ENCODE measurements at regions not wholly inside any gene's neighbourhood (a gene's known extent, or its start where the extent isn't known, plus 50 kb on each side); places are given as distances from the start of the nearest gene placed in this dataset.
A peak's percentile ranks its signal among the peaks of the same experiment; 100 is the strongest.
"Not testable (repeated sequence)": the region's sequence is repeated elsewhere in the genome, so short reads cannot be mapped to it uniquely, and the experiment has no call there.

DNA sequence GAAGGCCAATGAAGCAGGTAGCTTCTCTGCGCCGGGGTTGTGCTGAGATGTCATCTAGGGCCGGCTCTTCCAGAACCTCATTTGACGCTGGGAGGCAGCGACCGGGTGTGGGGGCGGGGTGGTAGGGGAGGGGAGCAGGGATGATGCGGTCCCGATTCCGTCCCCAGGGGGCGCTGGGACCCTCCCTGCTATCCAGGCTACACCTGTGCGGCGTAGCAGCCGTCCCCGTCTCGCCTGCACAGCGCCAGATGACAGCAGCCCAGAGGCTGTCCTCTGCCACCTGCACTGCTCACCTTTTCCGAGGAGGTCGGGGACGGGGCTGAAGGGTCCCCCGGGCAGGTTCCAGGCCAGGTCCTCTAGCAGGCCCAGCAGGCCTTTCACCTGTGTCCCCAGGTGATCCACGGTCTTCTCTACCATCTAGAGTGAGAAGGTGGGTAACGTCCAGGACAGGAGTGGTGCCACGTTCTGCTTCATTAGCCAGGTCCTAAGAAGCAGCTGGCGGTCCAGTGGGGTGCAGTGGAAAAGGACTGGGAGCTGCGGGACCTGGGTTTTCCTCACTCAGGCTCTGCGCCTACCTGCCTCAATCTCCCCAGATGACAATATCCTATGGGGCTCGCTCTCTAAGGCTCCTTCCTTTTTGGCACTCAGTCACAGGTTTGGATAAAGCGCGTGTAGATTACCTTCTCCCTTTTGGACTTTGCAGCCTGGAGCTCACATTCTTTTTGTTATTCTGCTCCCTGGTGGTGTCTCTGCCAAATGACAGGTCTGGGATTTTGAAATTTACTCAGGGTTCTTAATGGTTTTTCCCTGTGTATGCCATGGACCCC, 56.0 kb upstream of the RAB6C start:
- TF ChIP-seq, protein P1, sequence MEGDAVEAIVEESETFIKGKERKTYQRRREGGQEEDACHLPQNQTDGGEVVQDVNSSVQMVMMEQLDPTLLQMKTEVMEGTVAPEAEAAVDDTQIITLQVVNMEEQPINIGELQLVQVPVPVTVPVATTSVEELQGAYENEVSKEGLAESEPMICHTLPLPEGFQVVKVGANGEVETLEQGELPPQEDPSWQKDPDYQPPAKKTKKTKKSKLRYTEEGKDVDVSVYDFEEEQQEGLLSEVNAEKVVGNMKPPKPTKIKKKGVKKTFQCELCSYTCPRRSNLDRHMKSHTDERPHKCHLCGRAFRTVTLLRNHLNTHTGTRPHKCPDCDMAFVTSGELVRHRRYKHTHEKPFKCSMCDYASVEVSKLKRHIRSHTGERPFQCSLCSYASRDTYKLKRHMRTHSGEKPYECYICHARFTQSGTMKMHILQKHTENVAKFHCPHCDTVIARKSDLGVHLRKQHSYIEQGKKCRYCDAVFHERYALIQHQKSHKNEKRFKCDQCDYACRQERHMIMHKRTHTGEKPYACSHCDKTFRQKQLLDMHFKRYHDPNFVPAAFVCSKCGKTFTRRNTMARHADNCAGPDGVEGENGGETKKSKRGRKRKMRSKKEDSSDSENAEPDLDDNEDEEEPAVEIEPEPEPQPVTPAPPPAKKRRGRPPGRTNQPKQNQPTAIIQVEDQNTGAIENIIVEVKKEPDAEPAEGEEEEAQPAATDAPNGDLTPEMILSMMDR (IDR thresholded peaks at IDR 0.05) = peak in 2 of 4 experiments; percentile 38 to 63
- TF ChIP-seq EP300 (IDR thresholded peaks at IDR 0.05) = no peak
- Histone ChIP-seq H3K9me3 (peaks cover 0 to 19% (median 0%) of the 10 kb centered on the region in 3 donors), H3K27me3 (peaks cover 44% of the 10 kb centered on the region), H3K4me3 (no peak overlapping the region), H3K4me1 (peaks cover 0 to 14% (median 0%) of the 10 kb centered on the region in 3 donors), H3K27ac (no peak overlapping the region), H3K36me3 (no peaks in the 10 kb centered on the region)
- ATAC-seq = no peak
- 9 to 10% methylated on average over 12 to 13 of the region's 30 CpGs for WGBS, 2 donors (ENCODE audit: low coverage in 1 of 2)

DNA sequence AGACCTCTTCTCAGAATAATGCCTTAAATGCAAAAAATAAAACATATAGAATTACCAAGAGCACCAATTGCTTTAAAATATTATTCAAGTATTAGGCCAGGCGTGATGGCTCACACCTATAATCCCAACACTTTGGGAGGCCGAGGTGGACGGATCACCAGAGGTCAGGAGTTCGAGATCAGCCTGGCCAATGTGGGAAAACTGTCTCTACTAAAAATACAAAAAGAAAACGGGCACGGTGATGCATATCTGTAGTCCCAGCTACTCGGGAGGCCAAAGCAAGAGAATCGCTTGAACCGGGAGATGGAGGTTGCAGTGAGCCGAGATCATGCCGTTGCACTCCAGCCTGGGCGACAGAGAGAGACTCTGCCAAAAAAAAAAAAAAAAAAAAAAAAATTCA, 55.4 kb upstream of the RAB6C start:
- ATAC-seq, H3K27ac ChIP-seq, H3K4me3 ChIP-seq, H3K36me3 ChIP-seq: not testable (repeated sequence)
- WGBS, 2 donors (ENCODE audit: low coverage in 1 of 2) = 65% methylated on average over 11 of the region's 12 CpGs; no CpG with 5 or more reads in 1 of the 2 donors
- Histone ChIP-seq H3K4me1 (peaks cover 0 to 14% (median 0%) of the 10 kb centered on the region in 3 donors), H3K27me3 (peaks cover 40% of the 10 kb centered on the region), H3K9me3 (peaks cover 0 to 12% (median 0%) of the 10 kb centered on the region in 3 donors)

DNA sequence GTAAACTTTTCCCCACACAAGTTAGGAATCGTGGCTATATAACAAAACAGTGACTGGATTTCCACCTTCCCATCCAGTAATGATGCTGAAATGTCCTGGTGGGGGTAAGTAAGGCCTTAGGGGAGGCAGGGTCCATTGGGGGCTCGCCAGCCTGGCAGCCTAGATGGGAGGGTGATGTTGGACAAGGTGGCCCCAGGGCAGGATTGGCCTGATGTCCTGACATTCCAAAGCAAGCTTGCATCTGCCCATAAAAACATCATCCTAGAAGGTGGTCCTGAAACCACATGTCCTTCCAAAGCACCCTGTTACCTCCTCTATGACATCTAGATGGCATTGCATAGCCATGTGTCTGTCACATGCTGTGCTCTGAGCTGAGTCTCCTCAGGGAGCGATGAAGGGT, 54.1 kb upstream of the RAB6C start:
- ATAC-seq = no peak
- Histone ChIP-seq H3K4me3 (no peak overlapping the region), H3K9me3 (no peaks in the 10 kb centered on the region), H3K27ac (no peak overlapping the region), H3K4me1 (peaks cover 0 to 14% (median 0%) of the 10 kb centered on the region in 3 donors), H3K27me3 (peaks cover 46% of the 10 kb centered on the region), H3K36me3 (no peaks in the 10 kb centered on the region)
- no peak for TF ChIP-seq EP300 (IDR thresholded peaks at IDR 0.05)
- no peak for TF ChIP-seq POLR2AphosphoS5 (IDR thresholded peaks at IDR 0.05)
- TF ChIP-seq, protein P1 (IDR thresholded peaks at IDR 0.05) = no peak
- no peak for TF ChIP-seq POLR2A (IDR thresholded peaks at IDR 0.05)
- 69 to 88% methylated on average over 1 to 2 of the region's 3 CpGs for WGBS, 2 donors (ENCODE audit: low coverage in 1 of 2)

DNA sequence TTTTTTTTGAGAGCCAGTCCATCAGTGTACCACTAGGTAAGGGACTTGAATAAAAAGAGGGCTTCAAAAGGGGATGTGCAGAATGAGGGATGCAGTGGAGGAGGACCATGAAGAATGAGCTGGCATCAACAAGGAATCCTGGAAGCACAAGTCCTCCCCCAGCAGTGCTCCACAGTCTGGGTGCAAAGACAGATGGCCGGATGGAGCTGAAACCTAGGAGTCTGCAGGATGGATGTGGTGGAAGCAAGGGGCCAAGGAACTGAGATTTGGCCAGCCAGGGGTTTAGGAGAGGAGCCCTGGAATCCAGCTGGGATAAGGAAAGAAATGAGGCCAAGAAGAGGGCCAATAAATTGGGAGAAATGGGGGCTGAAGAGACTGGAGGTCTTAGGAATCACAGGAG, 51.8 kb upstream of the RAB6C start:
- Histone ChIP-seq H3K27ac (no peak overlapping the region), H3K4me3 (no peak overlapping the region), H3K9me3 (no peaks in the 10 kb centered on the region), H3K27me3 (peaks cover 43% of the 10 kb centered on the region), H3K4me1 (peaks cover 0 to 14% (median 0%) of the 10 kb centered on the region in 3 donors), H3K36me3 (no peaks in the 10 kb centered on the region)
- ATAC-seq = no peak
- WGBS, 2 donors (ENCODE audit: low coverage in 1 of 2) = 78% methylated on average over 1 of the region's 1 CpG; no CpG with 5 or more reads in 1 of the 2 donors
- TF ChIP-seq POLR2A (IDR thresholded peaks at IDR 0.05) = no peak
- TF ChIP-seq POLR2AphosphoS5 (IDR thresholded peaks at IDR 0.05) = no peak
- TF ChIP-seq EP300 (IDR thresholded peaks at IDR 0.05) = no peak
- TF ChIP-seq, protein P1 (IDR thresholded peaks at IDR 0.05) = no peak

DNA sequence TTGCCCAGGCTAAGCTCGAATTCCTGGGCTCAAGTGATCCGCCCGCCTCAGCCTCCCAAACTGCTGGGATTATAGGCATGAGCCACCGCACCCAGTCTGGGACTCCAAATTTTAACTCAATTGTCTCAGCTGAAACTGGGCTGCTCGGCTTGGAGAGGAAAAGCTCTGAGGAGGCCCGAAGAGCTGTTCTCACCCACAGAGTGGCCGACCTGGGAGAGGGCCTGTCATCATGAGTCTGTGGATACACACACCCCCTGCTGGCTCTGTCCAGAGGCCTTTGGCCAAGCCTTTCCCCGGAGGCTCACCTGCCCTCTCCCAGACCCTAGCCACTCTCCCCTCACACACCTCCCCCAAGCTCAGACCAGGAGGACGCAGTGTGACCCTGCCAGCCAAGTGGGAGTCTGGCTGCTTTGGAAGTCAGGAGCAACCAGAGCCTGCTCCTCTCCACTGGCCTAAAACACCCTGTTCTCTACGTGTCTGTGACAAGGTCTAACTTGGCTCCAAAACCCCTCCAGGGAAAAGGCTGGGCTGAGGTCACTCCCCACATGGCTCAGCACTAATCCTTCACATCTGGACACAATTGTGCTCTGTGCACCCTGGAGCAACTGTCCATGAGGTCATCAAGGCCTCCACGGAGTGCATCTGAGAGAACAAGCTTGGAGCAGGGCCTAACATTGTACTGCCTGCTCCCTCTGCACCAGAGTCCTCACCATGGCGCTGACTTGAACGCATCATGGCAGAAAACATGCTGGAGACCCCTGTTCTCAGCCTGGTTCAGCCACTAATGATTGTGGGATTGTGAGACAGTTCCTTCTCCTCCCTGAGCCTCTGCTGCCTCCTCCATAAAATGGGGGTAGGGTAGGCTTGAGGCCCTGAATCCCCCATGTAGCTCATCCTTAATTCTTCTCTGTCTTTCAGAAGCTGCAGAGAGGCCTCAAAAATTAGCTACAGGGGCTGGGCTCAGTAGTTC, 49.9 kb upstream of the RAB6C start:
- 75 to 86% methylated on average over 2 of the region's 13 CpGs for WGBS, 2 donors (ENCODE audit: low coverage in 1 of 2)
- peak; percentile 63 for ATAC-seq

More for the DNA sequence above, 49.9 kb upstream of the RAB6C start:
- Histone ChIP-seq H3K4me1 (peaks cover 0 to 8% (median 0%) of the 10 kb centered on the region in 3 donors), H3K4me3 (no peak overlapping the region), H3K36me3 (no peaks in the 10 kb centered on the region), H3K27me3 (peaks cover 51% of the 10 kb centered on the region), H3K27ac (peak overlapping the region in 2 of 4 donors; percentile 5 to 9), H3K9me3 (no peaks in the 10 kb centered on the region)
- TF ChIP-seq POLR2A (IDR thresholded peaks at IDR 0.05) (no peak), EP300 (IDR thresholded peaks at IDR 0.05) (no peak)
- TF ChIP-seq, protein P1 (IDR thresholded peaks at IDR 0.05) = no peak

Measured in gastroesophageal sphincter (tissue), 4 donors.